ENCODE measurements at regions not wholly inside any gene's neighbourhood (a gene's known extent, or its start where the extent isn't known, plus 50 kb on each side); places are given as distances from the start of the nearest gene placed in this dataset.

GRCh38 chr15:73803806-73804205, 50.7 kb upstream of the INSYN1 start:
- no peak overlapping the region for H2BK15ac ChIP-seq (ENCODE audit: low read depth, low read length)
- no peaks in the 10 kb centered on the region for H3K9me3 Mint-ChIP-seq
- no peaks in the 10 kb centered on the region for H3K79me2 ChIP-seq (ENCODE audit: insufficient read depth, low read length)
- H3K18ac ChIP-seq (ENCODE audit: insufficient read length, low read depth, low read length) = no peak overlapping the region
- WGBS (ENCODE audit: extremely low coverage, insufficient read length, low lambda C conversion rate) = no CpG with 5 or more reads among the region's 2 CpGs
- no peak overlapping the region for H3K4ac ChIP-seq (ENCODE audit: low read depth, low read length)
- no peaks in the 10 kb centered on the region for H3K36me3 Mint-ChIP-seq (ENCODE audit: insufficient read depth in 1 of 3, low read depth in 3 of 3)
- no peak overlapping the region for H3K4me3 Mint-ChIP-seq
- no peak overlapping the region for H3K27ac ChIP-seq (ENCODE audit: insufficient read length, low read depth, low read length)
- H3K56ac ChIP-seq (ENCODE audit: insufficient read length, low read depth, low read length) = no peak overlapping the region
- no peak overlapping the region for H3T11ph ChIP-seq (ENCODE audit: low read length)
- no peak overlapping the region for H2AK5ac ChIP-seq (ENCODE audit: insufficient read length, low read length)
- H3K79me1 ChIP-seq (ENCODE audit: insufficient read depth, low read depth, low read length, poor library complexity, severe bottlenecking) = no peaks in the 10 kb centered on the region
- no peak overlapping the region for H2BK20ac ChIP-seq (ENCODE audit: low read depth, low read length, poor library complexity, severe bottlenecking)
- H4K5ac ChIP-seq (ENCODE audit: insufficient read length, low read depth, low read length) = no peak overlapping the region
- H3K23me2 ChIP-seq (ENCODE audit: insufficient read length, low read depth, low read length, poor library complexity, severe bottlenecking) = no peaks in the 10 kb centered on the region
- H2BK120ac ChIP-seq (ENCODE audit: low read depth, low read length, poor library complexity, severe bottlenecking) = no peak overlapping the region
- peaks cover 2% of the 10 kb centered on the region; the same call in 1 of the 2 replicates for H3K27me3 Mint-ChIP-seq (ENCODE audit: low read depth)
- H3K4me1 ChIP-seq (ENCODE audit: insufficient read depth, low read length) = peaks cover 2% of the 10 kb centered on the region; the same call in 1 of the 2 replicates
- H2BK5ac ChIP-seq (ENCODE audit: insufficient read length, low read length) = no peak overlapping the region
- no peak overlapping the region for H3K4me2 ChIP-seq (ENCODE audit: insufficient read depth, insufficient read length, low read length)
- no peak overlapping the region for H2AFZ ChIP-seq (ENCODE audit: low read length)
- no peaks in the 10 kb centered on the region for H4K20me1 ChIP-seq (ENCODE audit: control insufficient read depth, insufficient read depth, insufficient read length)
- no peaks in the 10 kb centered on the region for H3K27me3 ChIP-seq (ENCODE audit: insufficient read depth, low read length)
- H3K9me3 ChIP-seq (ENCODE audit: control insufficient read depth, low read depth, low read length) = no peaks in the 10 kb centered on the region
- H2BK12ac ChIP-seq (ENCODE audit: insufficient read length, low read depth, low read length) = no peak overlapping the region
- no peak overlapping the region for H3K27ac Mint-ChIP-seq
- TF ChIP-seq, protein P1, sequence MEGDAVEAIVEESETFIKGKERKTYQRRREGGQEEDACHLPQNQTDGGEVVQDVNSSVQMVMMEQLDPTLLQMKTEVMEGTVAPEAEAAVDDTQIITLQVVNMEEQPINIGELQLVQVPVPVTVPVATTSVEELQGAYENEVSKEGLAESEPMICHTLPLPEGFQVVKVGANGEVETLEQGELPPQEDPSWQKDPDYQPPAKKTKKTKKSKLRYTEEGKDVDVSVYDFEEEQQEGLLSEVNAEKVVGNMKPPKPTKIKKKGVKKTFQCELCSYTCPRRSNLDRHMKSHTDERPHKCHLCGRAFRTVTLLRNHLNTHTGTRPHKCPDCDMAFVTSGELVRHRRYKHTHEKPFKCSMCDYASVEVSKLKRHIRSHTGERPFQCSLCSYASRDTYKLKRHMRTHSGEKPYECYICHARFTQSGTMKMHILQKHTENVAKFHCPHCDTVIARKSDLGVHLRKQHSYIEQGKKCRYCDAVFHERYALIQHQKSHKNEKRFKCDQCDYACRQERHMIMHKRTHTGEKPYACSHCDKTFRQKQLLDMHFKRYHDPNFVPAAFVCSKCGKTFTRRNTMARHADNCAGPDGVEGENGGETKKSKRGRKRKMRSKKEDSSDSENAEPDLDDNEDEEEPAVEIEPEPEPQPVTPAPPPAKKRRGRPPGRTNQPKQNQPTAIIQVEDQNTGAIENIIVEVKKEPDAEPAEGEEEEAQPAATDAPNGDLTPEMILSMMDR (conservative IDR thresholded peaks at IDR 0.05) = no peak
- H3K23ac ChIP-seq (ENCODE audit: insufficient read length, low read depth, low read length) = no peak overlapping the region
- H3K14ac ChIP-seq (ENCODE audit: insufficient read depth, low read length) = no peak overlapping the region; the same call in 1 of the 2 replicates
- H4K91ac ChIP-seq (ENCODE audit: insufficient read length, low read depth, low read length) = no peak overlapping the region
- H3K4me1 Mint-ChIP-seq = peaks cover 23 to 29% of the 10 kb centered on the region in 2 experiments
- no peak for DNase-seq
- H3K9ac ChIP-seq (ENCODE audit: extremely low read depth, insufficient read length, low read length) = no peak overlapping the region
- no peak overlapping the region for H4K8ac ChIP-seq (replicated peaks; ENCODE audit: insufficient read length, low read depth, low read length)
